ENCODE measurements at regions not wholly inside any gene's neighbourhood (a gene's known extent, or its start where the extent isn't known, plus 50 kb on each side); places are given as distances from the start of the nearest gene placed in this dataset.

GRCh38 chr11:43558146-43558545 lies 122.4 kb upstream of the HSD17B12 start:
- DNase-seq (ENCODE audit: low read depth): no peak
- H3K4me3 ChIP-seq (ENCODE audit: low read depth, low read length): no peak overlapping the region
- TF ChIP-seq CTCF (IDR thresholded peaks at IDR 0.05; ENCODE audit: control insufficient read depth, extremely low read depth, insufficient read depth): no peak

- DNase-seq (ENCODE audit: low read depth): no peak
- H3K4me3 ChIP-seq (ENCODE audit: low read depth, low read length): no peak overlapping the region
- no peak for TF ChIP-seq CTCF (IDR thresholded peaks at IDR 0.05; ENCODE audit: control insufficient read depth, extremely low read depth, insufficient read depth)
Measured at GRCh38 chr11:43558556-43559127, 121.9 kb upstream of the HSD17B12 start.

GRCh38 chr11:43561832-43562231 lies 118.7 kb upstream of the HSD17B12 start:
- no peak overlapping the region for H3K4me3 ChIP-seq (ENCODE audit: low read depth, low read length)
- no peak for DNase-seq (ENCODE audit: low read depth)
- no peak for TF ChIP-seq CTCF (IDR thresholded peaks at IDR 0.05; ENCODE audit: control insufficient read depth, extremely low read depth, insufficient read depth)

- no peak for DNase-seq (ENCODE audit: low read depth)
- peak; percentile 62 for TF ChIP-seq CTCF (IDR thresholded peaks at IDR 0.05; ENCODE audit: control insufficient read depth, extremely low read depth, insufficient read depth)
- no peak overlapping the region for H3K4me3 ChIP-seq (ENCODE audit: low read depth, low read length)
Measured at GRCh38 chr11:43567396-43567975, 113.1 kb upstream of the HSD17B12 start.

- TF ChIP-seq CTCF (IDR thresholded peaks at IDR 0.05; ENCODE audit: control insufficient read depth, extremely low read depth, insufficient read depth): peak; percentile 53
- DNase-seq (ENCODE audit: low read depth): no peak
- no peak overlapping the region for H3K4me3 ChIP-seq (ENCODE audit: low read depth, low read length)
Measured at GRCh38 chr11:43573233-43573632, 107.3 kb upstream of the HSD17B12 start.

GRCh38 chr11:43573873-43574272 lies 106.7 kb upstream of the HSD17B12 start:
- no peak for TF ChIP-seq CTCF (IDR thresholded peaks at IDR 0.05; ENCODE audit: control insufficient read depth, extremely low read depth, insufficient read depth)
- H3K4me3 ChIP-seq (ENCODE audit: low read depth, low read length): no peak overlapping the region
- DNase-seq (ENCODE audit: low read depth): no peak

GRCh38 chr11:43574411-43574810 lies 106.1 kb upstream of the HSD17B12 start:
- H3K4me3 ChIP-seq (ENCODE audit: low read depth, low read length): no peak overlapping the region
- no peak for TF ChIP-seq CTCF (IDR thresholded peaks at IDR 0.05; ENCODE audit: control insufficient read depth, extremely low read depth, insufficient read depth)
- DNase-seq (ENCODE audit: low read depth): no peak

Data from LNCaP clone FGC (cell line).